ENCODE measurements at regions not wholly inside any gene's neighbourhood (a gene's known extent, or its start where the extent isn't known, plus 50 kb on each side); places are given as distances from the start of the nearest gene placed in this dataset.
"Not testable (repeated sequence)": the region's sequence is repeated elsewhere in the genome, so short reads cannot be mapped to it uniquely, and the experiment has no call there.

GRCh38 chr4:138392751-138393308 is 150.7 kb upstream of the SLC7A11 start:
- no peak for DNase-seq

- no peak for DNase-seq
Observed at GRCh38 chr4:138389976-138390685, 148.0 kb upstream of the SLC7A11 start.

- DNase-seq, result no peak
Observed at GRCh38 chr4:138374947-138375346, 132.8 kb upstream of the SLC7A11 start.

- DNase-seq, result no peak
Observed at GRCh38 chr4:138367942-138368341, 125.8 kb upstream of the SLC7A11 start.

- DNase-seq, result not testable (repeated sequence)
Observed at GRCh38 chr4:138352446-138352845, 110.3 kb upstream of the SLC7A11 start.

- DNase-seq, result no peak
Observed at GRCh38 chr4:138348055-138348454, 105.9 kb upstream of the SLC7A11 start.

GRCh38 chr4:138347561-138347960 is 105.4 kb upstream of the SLC7A11 start:
- no peak for DNase-seq

- DNase-seq, result no peak
Observed at GRCh38 chr4:138344851-138345250, 102.7 kb upstream of the SLC7A11 start.

- no peak for DNase-seq
Observed at GRCh38 chr4:138344054-138344453, 101.9 kb upstream of the SLC7A11 start.

- no peak for DNase-seq
Observed at GRCh38 chr4:138341739-138342415, 99.7 kb upstream of the SLC7A11 start.

GRCh38 chr4:138338840-138339239 is 96.7 kb upstream of the SLC7A11 start:
- DNase-seq, result no peak

GRCh38 chr4:138338222-138338621 is 96.1 kb upstream of the SLC7A11 start:
- not testable (repeated sequence) for DNase-seq

GRCh38 chr4:138334346-138335016 is 92.3 kb upstream of the SLC7A11 start:
- DNase-seq, result no peak

GRCh38 chr4:138332415-138332814 is 90.3 kb upstream of the SLC7A11 start:
- DNase-seq, result not testable (repeated sequence)

GRCh38 chr4:138330531-138330930 is 88.4 kb upstream of the SLC7A11 start:
- DNase-seq, result no peak

- DNase-seq, result no peak
Observed at GRCh38 chr4:138329506-138330070, 87.4 kb upstream of the SLC7A11 start.

- DNase-seq, result no peak
Observed at GRCh38 chr4:138327338-138327737, 85.2 kb upstream of the SLC7A11 start.

- no peak for DNase-seq
Observed at GRCh38 chr4:138320831-138321230, 78.7 kb upstream of the SLC7A11 start.

- no peak for DNase-seq
Observed at GRCh38 chr4:138320030-138320429, 77.9 kb upstream of the SLC7A11 start.

- no peak for DNase-seq
Observed at GRCh38 chr4:138317175-138317748, 75.1 kb upstream of the SLC7A11 start.

- DNase-seq, result no peak
Observed at GRCh38 chr4:138312536-138312911, 70.4 kb upstream of the SLC7A11 start.

GRCh38 chr4:138311771-138312535 is 69.8 kb upstream of the SLC7A11 start:
- DNase-seq, result no peak
